Endothelial cell of umbilical vein (primary cell): ENCODE measurements at regions not wholly inside any gene's neighbourhood (a gene's known extent, or its start where the extent isn't known, plus 50 kb on each side); places are given as distances from the start of the nearest gene placed in this dataset.

ENCODE experiments used
- BruUV-seq: library from RNA; stranded (reverse); fragments of 400-500 nt; replicated peaks from 2 replicates; lab custom pipeline; 2021; lab: Mats Ljungman, UMichigan
- CTCF ChIA-PET: fragments of 300-600, 350-600 bp; sonication (Branson Sonifier 250); formaldehyde crosslinking; loops from one replicate; lab custom pipeline; 2021; ENCODE audit warnings: antibody characterized with exemption, inconsistent platforms; lab: Charles Lee
- POLR2A ChIA-PET: fragments of 300-600, 350-600 bp; sonication (Branson Sonifier 250); formaldehyde crosslinking; loops from one replicate; lab custom pipeline; 2021; ENCODE audit warnings: antibody characterized with exemption, inconsistent platforms; lab: Charles Lee
- DNase-seq: peaks from one replicate; pipeline ENCODE4 v3.0.0-alpha.2; 2011; ENCODE audit warnings: low read depth, low spot score
- FAIRE-seq: peaks from 2 replicates; lab custom pipeline; 2011; peaks lifted over from hg19 to GRCh38; lab: Jason Lieb, UNC
- H2AFZ ChIP-seq: 2 replicates; pipeline ENCODE4 v1.6.0; 2012; ENCODE audit warnings: low read depth, low read length, control low read depth, inconsistent platforms
- H3K27ac ChIP-seq: 2 replicates; pipeline ENCODE4 v1.5.1; 2011; ENCODE audit warnings: low read depth, mild to moderate bottlenecking, control low read depth, low read length, moderate library complexity; ENCODE audit not compliant: insufficient read depth
- H3K27me3 ChIP-seq, 2 experiments: 2 replicates each; pipeline versions ENCODE4 v1.6.0 to v1.6.1; 2011; ENCODE audit warnings: low read length in 2 of 2, mixed read lengths in 1 of 2; ENCODE audit not compliant: control insufficient read depth in 2 of 2, insufficient read depth in 2 of 2
- H3K36me3 ChIP-seq, 2 experiments: 2 replicates in 1 of 2; 3 replicates in 1 of 2; pipeline ENCODE4 v1.5.1; 2011; ENCODE audit warnings: low read length in 2 of 2, mild to moderate bottlenecking in 1 of 2, moderate library complexity in 1 of 2; ENCODE audit not compliant: control insufficient read depth in 2 of 2, insufficient read depth in 2 of 2; ENCODE audit errors: extremely low read depth in 1 of 2
- H3K4me1 ChIP-seq: 3 replicates; pipeline ENCODE4 v1.5.1; 2011; ENCODE audit warnings: mild to moderate bottlenecking, low read length; ENCODE audit not compliant: control insufficient read depth, insufficient read depth; ENCODE audit errors: extremely low read depth
- H3K4me2 ChIP-seq: 2 replicates; pipeline ENCODE4 v1.6.1; 2011; ENCODE audit warnings: low read length, control low read depth, mixed read lengths; ENCODE audit not compliant: insufficient read depth
- H3K4me3 ChIP-seq, 3 experiments: fragments of 200-600 bp in 1 of 3; sonication (generic), shearing (Covaris generic) in 1 of 3; replicated peaks in 1 of 3; 2 replicates each; pipeline ENCODE4 v1.5.1; 2011 to 2016; ENCODE audit warnings: control low read depth in 3 of 3, low read length in 3 of 3, mild to moderate bottlenecking in 2 of 3, inconsistent platforms in 1 of 3, low read depth in 1 of 3, moderate library complexity in 1 of 3; ENCODE audit not compliant: insufficient read depth in 1 of 3
- H3K79me2 ChIP-seq: 2 replicates; pipeline ENCODE4 v1.6.0; 2012; ENCODE audit warnings: low read length, inconsistent platforms; ENCODE audit not compliant: control insufficient read depth, insufficient read depth
- H3K9ac ChIP-seq: replicated peaks from 2 replicates; pipeline ENCODE3; 2011; ENCODE audit warnings: low read length, control low read depth; ENCODE audit not compliant: insufficient read depth; ENCODE audit errors: extremely low read depth
- H3K9me1 ChIP-seq: replicated peaks from 3 replicates; pipeline ENCODE4 v1.6.0; 2011; ENCODE audit warnings: mild to moderate bottlenecking, low read length; ENCODE audit not compliant: control insufficient read depth, insufficient read depth; ENCODE audit errors: extremely low read depth
- H3K9me3 ChIP-seq: replicated peaks from 2 replicates; pipeline ENCODE4 v1.5.1; 2012; ENCODE audit warnings: low read length, inconsistent platforms; ENCODE audit not compliant: control insufficient read depth, insufficient read depth
- H4K20me1 ChIP-seq: replicated peaks from 2 replicates; pipeline ENCODE3; 2011; ENCODE audit warnings: mild to moderate bottlenecking, low read length; ENCODE audit not compliant: control insufficient read depth, insufficient read depth; ENCODE audit errors: extremely low read depth
- GATA2 ChIP-seq: IDR thresholded peaks from 2 replicates; pipeline ENCODE4 v1.7.0; 2011; ENCODE audit warnings: low read depth, mild to moderate bottlenecking, moderate library complexity, mixed read lengths, low read length; ENCODE audit not compliant: insufficient read length, insufficient read depth
- JUN ChIP-seq: IDR thresholded peaks from 2 replicates; pipeline ENCODE4 v1.6.1; 2011; ENCODE audit warnings: borderline replicate concordance, low read depth; ENCODE audit not compliant: insufficient read length, insufficient read depth
- MYC ChIP-seq: IDR thresholded peaks from one replicate; pipeline ENCODE4 v1.6.1; 2011; ENCODE audit warnings: mild to moderate bottlenecking, low read depth, low read length
- POLR2A ChIP-seq: IDR thresholded peaks from 2 replicates; pipeline ENCODE4 v1.6.1; 2012; ENCODE audit warnings: low read depth, mild to moderate bottlenecking, control low read depth, low read length
- POLR2AphosphoS5 ChIP-seq: IDR thresholded peaks from 2 replicates; pipeline ENCODE4 v1.6.1; 2012; ENCODE audit warnings: low read depth, mild to moderate bottlenecking, control low read depth, low read length, moderate library complexity; ENCODE audit not compliant: insufficient read depth
- dilution Hi-C: fragments of 300-500 bp; cut with MboI; formaldehyde crosslinking; loops from one replicate; pipeline ENCODE4 v1.15.0; 2019; ENCODE audit warnings: low sequenced_read_pairs; ENCODE audit not compliant: extremely low pct_ligation_motif_present
- intact Hi-C: fragments of 100-400 bp; cut with micrococcal nuclease; formaldehyde crosslinking; loops from one replicate; pipeline ENCODE4 v1.10.0; 2022
- TF ChIP-seq, protein P1 (sequence below), 2 donors: IDR thresholded peaks; 1 replicate in 1 of 2; 2 replicates in 1 of 2; pipeline ENCODE4 v1.5.1; 2011; ENCODE audit warnings: low read length in 2 of 2, mild to moderate bottlenecking in 2 of 2, moderate library complexity in 2 of 2, control low read depth in 1 of 2, inconsistent platforms in 1 of 2, low read depth in 1 of 2; ENCODE audit not compliant: insufficient read depth in 1 of 2; ENCODE audit errors: extremely low read depth in 1 of 2

DNA sequence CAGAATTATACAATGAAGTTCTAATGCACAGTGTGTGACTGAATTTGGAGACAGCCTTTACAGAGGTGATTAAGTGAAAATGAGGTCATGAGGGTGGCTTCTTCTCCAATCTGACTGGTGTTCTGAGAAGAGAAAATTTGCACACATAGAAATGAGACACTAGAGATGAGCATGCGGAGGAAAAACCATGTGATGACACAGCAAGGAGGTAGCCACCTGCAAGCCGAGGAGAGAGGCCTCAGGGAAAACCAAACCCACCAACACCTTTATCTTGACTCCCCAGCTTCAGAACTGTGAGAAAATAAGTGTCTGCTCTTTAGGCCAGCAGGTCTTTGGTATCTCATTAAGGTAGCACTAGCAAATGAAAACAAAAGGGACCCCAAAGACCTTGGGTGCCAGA, 93.2 kb downstream of the GGTLC2 start:
- no peaks in the 10 kb centered on the region for H3K9me3 ChIP-seq
- FAIRE-seq (no peak), DNase-seq (no peak)
- no peaks in the 10 kb centered on the region for H3K4me1 ChIP-seq
- H3K36me3 ChIP-seq = no peaks in the 10 kb centered on the region
- H3K9ac ChIP-seq = no peak overlapping the region
- H3K27ac ChIP-seq = no peak overlapping the region
- no peak for TF ChIP-seq MYC
- TF ChIP-seq JUN = no peak
- TF ChIP-seq, protein P1, sequence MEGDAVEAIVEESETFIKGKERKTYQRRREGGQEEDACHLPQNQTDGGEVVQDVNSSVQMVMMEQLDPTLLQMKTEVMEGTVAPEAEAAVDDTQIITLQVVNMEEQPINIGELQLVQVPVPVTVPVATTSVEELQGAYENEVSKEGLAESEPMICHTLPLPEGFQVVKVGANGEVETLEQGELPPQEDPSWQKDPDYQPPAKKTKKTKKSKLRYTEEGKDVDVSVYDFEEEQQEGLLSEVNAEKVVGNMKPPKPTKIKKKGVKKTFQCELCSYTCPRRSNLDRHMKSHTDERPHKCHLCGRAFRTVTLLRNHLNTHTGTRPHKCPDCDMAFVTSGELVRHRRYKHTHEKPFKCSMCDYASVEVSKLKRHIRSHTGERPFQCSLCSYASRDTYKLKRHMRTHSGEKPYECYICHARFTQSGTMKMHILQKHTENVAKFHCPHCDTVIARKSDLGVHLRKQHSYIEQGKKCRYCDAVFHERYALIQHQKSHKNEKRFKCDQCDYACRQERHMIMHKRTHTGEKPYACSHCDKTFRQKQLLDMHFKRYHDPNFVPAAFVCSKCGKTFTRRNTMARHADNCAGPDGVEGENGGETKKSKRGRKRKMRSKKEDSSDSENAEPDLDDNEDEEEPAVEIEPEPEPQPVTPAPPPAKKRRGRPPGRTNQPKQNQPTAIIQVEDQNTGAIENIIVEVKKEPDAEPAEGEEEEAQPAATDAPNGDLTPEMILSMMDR (IDR thresholded peaks at IDR 0.05; ENCODE audit: extremely low read depth in 1 of 2, insufficient read depth in 1 of 2, low read depth in 1 of 2, low read length in 2 of 2) = no peak
- no peak for TF ChIP-seq GATA2
- TF ChIP-seq POLR2AphosphoS5 = no peak
- no peak for TF ChIP-seq POLR2A
- no peak overlapping the region for H2AFZ ChIP-seq
- H3K4me2 ChIP-seq = no peak overlapping the region
- no peaks in the 10 kb centered on the region for H3K79me2 ChIP-seq
- peaks cover 6 to 9% of the 10 kb centered on the region in 2 experiments for H3K27me3 ChIP-seq
- no TSS peak for BruUV-seq
- CTCF ChIA-PET = no interaction called here
- H3K4me3 ChIP-seq = no peak overlapping the region
- POLR2A ChIA-PET = no interaction called here
- no peaks in the 10 kb centered on the region for H4K20me1 ChIP-seq
- H3K9me1 ChIP-seq = no peaks in the 10 kb centered on the region
- dilution Hi-C loops (no loop called here), intact Hi-C loops (no loop called here)
